MM.1S (cell line): ENCODE measurements at regions not wholly inside any gene's neighbourhood (a gene's known extent, or its start where the extent isn't known, plus 50 kb on each side); places are given as distances from the start of the nearest gene placed in this dataset.
"Not testable (repeated sequence)": the region's sequence is repeated elsewhere in the genome, so short reads cannot be mapped to it uniquely, and the experiment has no call there.

ENCODE experiments used
- EZH2phosphoT487 ChIP-seq: fragments of 300-600 bp; sonication (generic); IDR thresholded peaks from 2 replicates; pipeline ENCODE4 v1.6.1; 2018; ENCODE audit warnings: antibody characterized with exemption, low read length
- TF ChIP-seq, protein P1 (sequence below): fragments of 300-600 bp; sonication (generic); IDR thresholded peaks from 2 replicates; pipeline ENCODE4 v1.5.1; 2016; ENCODE audit warnings: antibody characterized with exemption, low read length, mixed read lengths

DNA sequence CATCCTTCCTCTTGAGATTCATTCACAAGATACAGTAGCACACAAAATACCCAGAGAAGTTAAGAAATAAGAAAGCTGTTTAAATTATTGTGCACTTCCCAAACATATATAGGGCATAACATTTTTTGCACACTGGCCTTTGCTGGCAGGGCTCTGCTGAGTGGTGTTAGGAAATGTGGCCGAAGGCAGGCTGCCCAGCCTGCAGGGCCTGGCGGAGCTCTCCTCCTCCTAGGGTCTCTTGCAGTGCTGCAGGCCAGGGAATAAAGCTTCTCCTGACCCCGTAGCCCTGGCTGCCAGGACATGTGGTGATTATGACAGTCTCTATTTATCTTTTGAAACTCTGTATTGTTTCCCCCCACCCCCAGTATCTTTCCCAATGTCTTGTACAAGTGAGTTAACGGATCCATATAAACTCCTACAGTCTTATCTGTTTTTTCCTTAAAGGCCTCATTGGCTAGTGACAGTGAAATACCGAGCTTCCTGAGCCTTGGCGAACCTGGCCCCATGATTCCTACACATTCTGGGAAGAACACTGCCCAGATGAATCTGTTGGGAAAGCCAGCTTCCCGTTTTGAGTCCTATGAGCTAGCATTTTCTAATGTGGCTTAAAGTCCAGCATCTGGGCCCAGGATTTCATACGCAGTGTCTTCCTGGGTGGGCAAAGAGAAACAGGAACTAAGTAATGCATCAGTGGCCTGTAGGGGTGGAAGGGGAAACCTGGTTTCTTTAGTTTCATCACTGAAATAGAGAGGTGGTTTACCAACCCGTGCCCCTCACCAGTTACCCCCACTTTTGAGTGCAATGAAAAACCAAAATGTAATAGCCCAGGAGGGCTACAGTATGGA lies 310.3 kb downstream of the BCL2L11 start:
- TF ChIP-seq, protein P1, sequence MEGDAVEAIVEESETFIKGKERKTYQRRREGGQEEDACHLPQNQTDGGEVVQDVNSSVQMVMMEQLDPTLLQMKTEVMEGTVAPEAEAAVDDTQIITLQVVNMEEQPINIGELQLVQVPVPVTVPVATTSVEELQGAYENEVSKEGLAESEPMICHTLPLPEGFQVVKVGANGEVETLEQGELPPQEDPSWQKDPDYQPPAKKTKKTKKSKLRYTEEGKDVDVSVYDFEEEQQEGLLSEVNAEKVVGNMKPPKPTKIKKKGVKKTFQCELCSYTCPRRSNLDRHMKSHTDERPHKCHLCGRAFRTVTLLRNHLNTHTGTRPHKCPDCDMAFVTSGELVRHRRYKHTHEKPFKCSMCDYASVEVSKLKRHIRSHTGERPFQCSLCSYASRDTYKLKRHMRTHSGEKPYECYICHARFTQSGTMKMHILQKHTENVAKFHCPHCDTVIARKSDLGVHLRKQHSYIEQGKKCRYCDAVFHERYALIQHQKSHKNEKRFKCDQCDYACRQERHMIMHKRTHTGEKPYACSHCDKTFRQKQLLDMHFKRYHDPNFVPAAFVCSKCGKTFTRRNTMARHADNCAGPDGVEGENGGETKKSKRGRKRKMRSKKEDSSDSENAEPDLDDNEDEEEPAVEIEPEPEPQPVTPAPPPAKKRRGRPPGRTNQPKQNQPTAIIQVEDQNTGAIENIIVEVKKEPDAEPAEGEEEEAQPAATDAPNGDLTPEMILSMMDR: not testable (repeated sequence)
- not testable (repeated sequence) for TF ChIP-seq EZH2phosphoT487
